GM08714 (cell line): ENCODE measurements at regions not wholly inside any gene's neighbourhood (a gene's known extent, or its start where the extent isn't known, plus 50 kb on each side); places are given as distances from the start of the nearest gene placed in this dataset.

Source experiments
- H3K4me3 ChIP-seq: fragments of 200-500 bp; sonication (Bioruptor generic); 2 replicates; pipeline ENCODE4 v1.5.1; 2014; ENCODE audit warnings: mild to moderate bottlenecking, low read length, inconsistent platforms
- ZNF274 ChIP-seq: IDR thresholded peaks from 2 replicates; pipeline ENCODE4 v1.6.1; 2012; ENCODE audit warnings: mild to moderate bottlenecking, low read depth, low read length

GRCh38 chr3:151979906-151980305, 106.5 kb downstream of the SUCNR1 start:
- TF ChIP-seq ZNF274, result no peak
- H3K4me3 ChIP-seq, result no peak overlapping the region

DNA sequence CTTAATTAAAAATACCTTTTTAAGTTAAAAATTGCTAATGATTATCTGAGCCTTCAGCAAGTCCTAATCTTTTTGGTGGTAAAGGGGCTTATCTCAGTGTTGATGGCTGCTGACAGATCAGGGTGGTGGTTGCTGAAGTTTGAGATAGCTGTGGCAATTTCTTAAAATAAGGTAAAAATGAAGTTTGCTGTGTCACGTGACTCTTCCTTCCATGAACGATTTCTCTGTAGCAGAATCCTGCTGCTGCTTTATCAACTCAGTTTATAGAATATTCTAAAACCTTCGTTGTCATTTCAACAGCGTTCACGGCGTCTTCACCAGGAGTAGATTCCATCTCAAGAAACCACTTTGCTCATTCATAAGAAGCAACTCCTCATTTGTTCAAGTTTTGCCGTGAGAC, 110.1 kb downstream of the SUCNR1 start:
- TF ChIP-seq ZNF274, result no peak
- H3K4me3 ChIP-seq, result no peak overlapping the region

DNA sequence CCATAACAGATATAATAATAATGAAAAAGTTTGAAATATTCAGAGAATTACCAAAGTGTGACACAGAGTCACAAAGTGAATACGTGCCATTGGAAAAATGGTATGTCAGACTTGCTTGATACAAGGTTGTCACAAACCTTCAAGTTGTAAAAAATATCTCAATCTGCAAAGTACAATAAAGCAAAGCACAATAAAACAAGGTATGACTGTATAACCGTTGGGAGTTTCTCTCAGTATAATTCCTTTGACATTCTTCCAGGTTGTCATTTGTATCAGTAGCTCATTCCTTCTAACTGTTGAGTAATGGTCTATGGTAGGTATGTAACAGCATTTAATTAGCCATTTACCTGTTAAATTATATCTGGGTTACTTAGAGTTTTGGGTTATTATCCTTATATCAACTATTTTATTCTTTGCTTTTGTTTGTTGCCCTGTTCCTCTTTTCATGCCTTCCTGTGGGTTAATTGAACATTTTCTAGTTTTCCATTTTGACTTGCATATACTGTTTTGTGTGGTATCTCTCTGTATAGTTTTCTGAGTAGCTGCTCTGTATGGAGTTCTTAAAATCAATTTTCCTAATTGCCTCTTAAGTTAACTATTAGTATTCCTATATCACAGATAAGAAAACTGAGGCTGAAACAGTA, 112.5 kb downstream of the SUCNR1 start:
- TF ChIP-seq ZNF274, result no peak
- H3K4me3 ChIP-seq, result no peak overlapping the region

DNA sequence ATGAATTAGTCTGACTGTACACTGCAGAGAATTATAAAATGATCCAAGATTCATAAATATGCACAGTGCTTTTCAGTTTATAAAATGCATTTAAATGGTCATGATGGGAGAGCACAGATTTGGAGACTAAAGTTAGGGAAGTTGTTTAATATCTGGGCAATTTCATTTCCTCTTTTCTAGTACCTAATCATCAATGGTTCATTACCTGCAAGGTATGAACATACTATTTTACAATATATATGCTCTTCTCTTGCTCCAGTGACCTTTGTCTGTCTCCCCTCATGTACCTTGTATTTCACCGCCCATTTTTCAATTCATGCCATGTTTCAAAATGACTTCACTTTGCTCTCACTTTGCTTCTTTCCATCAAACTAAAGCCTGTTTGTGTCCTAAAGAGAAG, 114.5 kb downstream of the SUCNR1 start:
- TF ChIP-seq ZNF274, result no peak
- no peak overlapping the region for H3K4me3 ChIP-seq

DNA sequence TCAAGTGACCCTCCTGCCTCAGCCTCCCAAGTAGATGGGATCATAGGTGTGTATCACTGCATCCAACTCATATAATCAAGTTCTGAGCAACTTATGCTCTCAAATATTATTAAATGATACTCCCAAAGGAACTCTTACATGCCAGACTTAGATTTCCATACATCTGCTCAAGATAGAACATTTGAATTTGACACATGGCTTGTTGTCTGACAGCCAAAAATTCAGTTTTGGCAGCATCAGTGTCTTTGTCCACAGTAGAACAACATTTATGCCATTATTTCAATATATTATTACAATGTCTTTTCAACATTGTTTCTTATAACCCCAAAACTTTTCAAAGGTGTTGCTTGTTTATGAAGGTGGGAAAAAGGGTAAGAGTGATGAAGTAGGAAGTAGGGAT, 116.2 kb downstream of the SUCNR1 start:
- no peak overlapping the region for H3K4me3 ChIP-seq
- TF ChIP-seq ZNF274, result no peak

DNA sequence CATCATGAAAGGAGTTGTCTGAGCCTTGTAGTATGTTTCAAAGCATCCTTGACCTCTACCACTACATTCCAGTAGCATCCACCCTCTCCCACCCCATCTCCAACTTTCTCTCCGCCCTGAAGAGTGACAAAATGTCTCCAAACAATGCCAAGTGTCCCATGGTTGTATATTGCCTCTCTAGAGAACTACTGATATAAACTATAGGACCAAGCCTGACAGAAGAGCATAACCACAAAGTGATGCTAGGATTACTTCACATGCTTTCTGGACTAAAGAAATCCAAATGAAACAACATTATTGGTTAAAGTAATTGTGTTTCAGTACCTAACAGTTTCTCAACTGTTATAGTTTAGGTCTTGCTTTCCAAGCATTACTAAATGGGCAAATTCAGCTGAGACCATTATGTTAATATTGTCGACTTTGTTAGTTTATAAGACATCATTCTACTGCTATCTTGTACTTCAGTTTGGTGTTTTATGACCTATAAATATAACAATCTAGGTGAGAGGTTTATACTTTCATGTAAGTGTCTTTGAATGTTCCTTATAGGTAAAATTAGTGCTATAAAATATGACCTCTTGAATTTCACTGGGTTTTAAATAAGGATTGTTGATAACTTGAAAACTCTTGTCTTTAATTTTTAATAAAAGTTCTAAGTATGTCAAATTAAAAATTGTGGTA, 117.4 kb downstream of the SUCNR1 start:
- no peak overlapping the region for H3K4me3 ChIP-seq
- TF ChIP-seq ZNF274, result no peak

DNA sequence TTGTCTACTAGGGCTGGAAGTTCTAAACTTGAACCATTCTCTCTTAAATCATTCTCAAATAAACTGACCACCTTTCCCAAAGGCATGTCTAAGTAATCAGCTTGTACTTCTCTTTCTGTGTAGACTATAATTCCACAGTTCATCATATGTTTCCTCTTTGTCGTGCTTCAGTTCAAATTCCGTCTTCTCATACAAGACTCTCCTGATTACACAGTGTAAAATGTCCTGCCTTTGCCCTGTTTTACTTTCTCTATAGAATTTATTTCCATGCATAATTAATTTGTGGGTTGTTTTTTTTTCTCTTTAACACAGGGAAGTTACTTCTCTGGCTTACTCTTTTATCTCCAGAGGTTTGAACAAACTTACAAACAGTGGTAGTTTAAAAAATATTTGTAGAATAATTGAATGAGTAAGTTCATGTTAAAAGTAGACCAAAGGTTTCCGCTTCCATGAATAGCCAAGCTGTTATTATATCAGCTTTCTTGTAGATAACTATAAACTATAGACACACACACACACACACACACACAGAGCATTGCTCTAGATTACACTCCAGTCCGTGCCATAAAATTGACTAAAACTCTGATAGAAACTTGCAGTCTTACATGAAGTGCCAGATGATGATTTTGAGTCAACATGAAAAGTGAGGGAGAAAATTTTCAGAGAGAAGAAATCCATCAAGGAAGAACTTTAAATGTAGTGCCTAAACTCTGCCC, 119.0 kb downstream of the SUCNR1 start:
- no peak for TF ChIP-seq ZNF274
- no peak overlapping the region for H3K4me3 ChIP-seq

DNA sequence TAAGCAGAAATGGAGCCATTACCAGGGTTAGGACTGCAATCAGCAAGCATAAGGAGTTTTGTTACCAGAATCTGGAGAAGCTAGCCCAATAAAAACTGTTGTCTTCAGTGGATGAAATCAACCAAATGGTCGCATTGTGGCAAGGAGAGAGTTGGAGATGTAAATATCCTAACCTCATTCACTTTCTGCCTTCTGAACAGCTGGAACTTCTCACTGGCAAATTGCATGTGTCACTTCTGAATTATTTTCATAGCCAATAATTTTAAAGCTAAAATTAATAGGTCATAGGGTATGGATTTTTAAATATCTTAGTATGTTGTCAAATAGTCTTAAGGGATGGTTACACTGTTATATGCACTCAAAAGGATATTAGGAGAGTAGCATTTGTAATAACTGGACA, 121.6 kb downstream of the SUCNR1 start:
- H3K4me3 ChIP-seq, result no peak overlapping the region
- TF ChIP-seq ZNF274, result no peak

DNA sequence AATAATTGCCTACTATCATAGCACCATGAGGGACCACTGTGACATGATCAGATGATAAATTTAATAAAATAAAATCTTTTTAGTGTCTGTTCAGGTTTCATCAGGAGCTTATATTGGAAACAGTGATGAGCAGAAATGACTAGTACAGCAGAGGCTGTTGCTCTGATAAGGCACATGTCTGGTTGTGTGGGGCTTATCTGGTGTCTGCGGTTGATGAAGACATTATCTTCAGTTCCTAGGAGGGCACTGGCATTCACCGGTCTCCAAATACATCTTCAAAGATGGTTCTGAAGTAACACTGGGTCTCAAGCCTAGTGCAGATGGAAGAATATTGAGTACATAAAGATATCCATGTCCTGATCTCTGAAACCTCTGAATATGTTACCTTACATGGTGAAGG, 125.3 kb downstream of the SUCNR1 start:
- H3K4me3 ChIP-seq, result no peak overlapping the region

DNA sequence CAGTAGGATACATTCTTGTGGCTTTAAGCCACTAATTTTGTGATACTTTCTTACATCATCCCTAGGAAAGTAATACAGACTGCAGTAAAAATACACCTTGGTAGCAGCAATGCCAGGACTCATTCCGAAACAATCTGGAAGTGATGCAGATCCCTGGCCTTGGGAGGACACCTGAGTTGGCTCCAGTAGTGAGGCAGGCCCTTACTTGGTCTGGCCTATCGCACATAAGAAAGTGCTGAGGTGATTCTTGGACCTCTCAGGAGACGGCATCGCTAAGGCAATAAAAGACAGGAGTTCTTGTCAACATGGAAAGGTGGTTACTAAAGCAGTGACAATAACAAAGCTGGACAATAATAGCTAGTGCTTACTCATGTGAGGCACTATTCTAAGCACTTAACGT, 126.5 kb downstream of the SUCNR1 start:
- no peak for TF ChIP-seq ZNF274
- H3K4me3 ChIP-seq, result no peak overlapping the region

More for the DNA sequence above, 125.3 kb downstream of the SUCNR1 start:
- no peak for TF ChIP-seq ZNF274

GRCh38 chr3:152011812-152012735, 138.6 kb downstream of the SUCNR1 start:
- H3K4me3 ChIP-seq, result no peak overlapping the region

GRCh38 chr3:152019508-152019907, 146.1 kb downstream of the SUCNR1 start:
- no peak for TF ChIP-seq ZNF274
- H3K4me3 ChIP-seq, result no peak overlapping the region

More at GRCh38 chr3:152011812-152012735, 138.6 kb downstream of the SUCNR1 start:
- no peak for TF ChIP-seq ZNF274

DNA sequence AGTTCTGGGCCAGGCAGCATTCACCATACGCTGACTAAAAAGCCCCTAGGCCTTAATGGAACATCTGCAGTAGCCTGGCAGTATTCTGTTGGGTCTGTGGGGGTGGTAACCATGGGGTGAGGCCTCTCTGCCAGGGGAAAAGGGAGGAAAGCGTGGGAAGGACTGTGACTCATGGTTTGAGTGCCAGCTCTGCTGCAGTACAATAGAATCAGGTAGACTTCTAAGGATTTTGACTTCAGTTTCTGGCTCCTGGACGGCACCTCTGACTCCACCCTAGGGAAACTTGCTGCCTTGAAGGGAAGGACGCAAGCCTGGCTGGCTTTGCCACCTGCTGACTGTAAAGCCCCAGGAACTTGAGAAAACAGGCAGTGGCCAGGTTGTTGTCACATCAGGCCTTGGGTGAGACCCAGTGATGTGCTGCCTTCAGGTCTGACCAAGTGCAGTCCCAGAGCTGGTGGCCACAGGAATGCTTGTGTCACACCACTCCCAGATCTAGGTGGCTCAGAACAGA, 148.6 kb downstream of the SUCNR1 start:
- TF ChIP-seq ZNF274, result no peak
- H3K4me3 ChIP-seq, result no peak overlapping the region

DNA sequence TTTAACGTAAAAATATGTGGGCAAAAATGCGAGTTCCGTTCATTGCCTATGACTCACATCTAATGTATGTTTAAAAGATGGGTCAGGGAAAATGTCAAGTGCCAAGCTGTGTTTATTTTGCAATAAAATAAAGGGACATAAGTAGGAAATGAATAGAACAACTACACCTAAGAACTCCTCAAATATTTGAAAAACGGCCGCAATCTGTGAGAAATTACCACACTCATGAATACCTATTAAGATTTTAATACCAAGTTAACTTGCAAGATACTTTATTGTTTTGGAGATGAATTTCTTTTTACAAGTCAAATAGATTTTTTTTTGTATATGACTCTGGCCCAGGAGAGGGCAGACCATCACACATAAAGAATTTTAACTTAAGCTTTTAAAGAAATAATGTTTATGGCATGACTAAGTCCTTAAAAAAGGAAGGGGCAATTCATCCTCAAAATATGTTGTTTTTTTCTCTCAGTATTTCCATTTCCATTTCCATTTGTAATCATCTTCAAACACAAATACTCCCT, 152.7 kb downstream of the SUCNR1 start:
- TF ChIP-seq ZNF274, result no peak
- H3K4me3 ChIP-seq, result no peak overlapping the region
